Mammary epithelial cell (primary cell): ENCODE measurements at regions not wholly inside any gene's neighbourhood (a gene's known extent, or its start where the extent isn't known, plus 50 kb on each side); places are given as distances from the start of the nearest gene placed in this dataset.

Source experiments
- CTCF ChIP-seq, 2 donors: IDR thresholded peaks in 1 of 2; conservative IDR thresholded peaks in 1 of 2; 2 replicates each; pipeline ENCODE4 v1.5.1; 2011 to 2012; ENCODE audit warnings: inconsistent platforms in 2 of 2, low read length in 2 of 2, mild to moderate bottlenecking in 2 of 2, control low read depth in 1 of 2, low read depth in 1 of 2; ENCODE audit not compliant: insufficient read depth in 1 of 2; ENCODE audit errors: extremely low read depth in 1 of 2
- EZH2 ChIP-seq: IDR thresholded peaks from 2 replicates; pipeline ENCODE4 v1.6.1; 2012; ENCODE audit warnings: low read length, inconsistent platforms, borderline replicate concordance

- TF ChIP-seq CTCF (conservative IDR thresholded peaks at IDR 0.05 in 1 of 2, IDR thresholded peaks at IDR 0.05 in 1 of 2; ENCODE audit: extremely low read depth in 1 of 2, insufficient read depth in 1 of 2, low read depth in 1 of 2, low read length in 2 of 2) (no peak), EZH2 (no peak)
Measured at GRCh38 chr5:54676481-54677340, 159.2 kb downstream of the SNX18 start.
